K562 (cell line): ENCODE measurements at regions not wholly inside any gene's neighbourhood (a gene's known extent, or its start where the extent isn't known, plus 50 kb on each side); places are given as distances from the start of the nearest gene placed in this dataset.

Experiments
- ATAC-seq: fragments of 200-7000 bp; cut with Tn5 transposase; 3 replicates; pipeline ENCODE4 v1.9.1; 2020; ENCODE audit warnings: moderate library complexity
- BruUV-seq: library from RNA; stranded (reverse); fragments of 400-500 nt; replicated peaks from 2 replicates; lab custom pipeline; 2021; lab: Mats Ljungman, UMichigan
- CTCF ChIA-PET: fragments of 300-600 bp; formaldehyde crosslinking; extraction: SDS; loops from one replicate; lab custom pipeline; 2021; ENCODE audit warnings: low intra/inter-chr PET ratio; lab: Yijun Ruan, JAX
- POLR2A ChIA-PET: fragments of 300-600, 350-650 bp; sonication (Branson Sonifier 250); formaldehyde crosslinking; extraction: SDS; loops from one replicate; lab custom pipeline; 2021; ENCODE audit warnings: antibody characterized with exemption, inconsistent platforms; lab: Yijun Ruan, JAX
- DNase-seq, 4 experiments: peaks; one replicate each; pipeline versions ENCODE4 v3.0.0 to v3.0.0-alpha.2; 2011 to 2018; ENCODE audit warnings: low spot score in 3 of 4, mixed read lengths in 3 of 4; ENCODE audit errors: extremely low read depth in 1 of 4
- FAIRE-seq: peaks from 2 replicates; lab custom pipeline; 2011; peaks lifted over from hg19 to GRCh38; lab: Jason Lieb, UNC
- H2AFZ ChIP-seq: 2 replicates; pipeline ENCODE4 v1.6.0; 2011; ENCODE audit warnings: low read depth, low read length, control low read depth, inconsistent platforms
- H3K27ac ChIP-seq: fragments of 200-600 bp; 3 replicates; pipeline ENCODE4 v1.8.0; 2011; ENCODE audit warnings: low read depth, mild to moderate bottlenecking, control low read depth, inconsistent platforms, low read length, moderate library complexity, mixed read lengths; ENCODE audit errors: extremely low read depth
- H3K27me3 ChIP-seq, 2 experiments: fragments of 300-600 bp in 1 of 2; 2 replicates in 1 of 2; 3 replicates in 1 of 2; pipeline versions ENCODE4 v1.6.0 to v1.8.0; 2011; ENCODE audit warnings: inconsistent platforms in 2 of 2, low read length in 2 of 2, mild to moderate bottlenecking in 1 of 2, mixed read lengths in 1 of 2, moderate library complexity in 1 of 2; ENCODE audit not compliant: control insufficient read depth in 2 of 2, insufficient read depth in 2 of 2
- H3K36me3 ChIP-seq: fragments of 300-600 bp; 3 replicates; pipeline ENCODE4 v1.8.0; 2011; ENCODE audit warnings: mild to moderate bottlenecking, low read length, inconsistent platforms; ENCODE audit not compliant: control insufficient read depth, insufficient read depth
- H3K4me1 ChIP-seq, 2 experiments: fragments of 200-600 bp in 1 of 2; replicated peaks in 1 of 2; 2 replicates in 1 of 2; 3 replicates in 1 of 2; pipeline versions ENCODE4 v1.5.1 to v1.8.0; 2011; ENCODE audit warnings: inconsistent platforms in 2 of 2, low read length in 2 of 2, mild to moderate bottlenecking in 1 of 2, mixed read lengths in 1 of 2, moderate library complexity in 1 of 2; ENCODE audit not compliant: control insufficient read depth in 2 of 2, insufficient read depth in 2 of 2
- H3K4me2 ChIP-seq: 2 replicates; pipeline ENCODE4 v1.6.1; 2011; ENCODE audit warnings: low read length, control low read depth, inconsistent platforms, mixed read lengths; ENCODE audit not compliant: insufficient read depth
- H3K4me3 ChIP-seq: fragments of 200-600 bp; sonication (generic), shearing (Covaris generic); 2 replicates; pipeline ENCODE4 v1.5.1; 2016; ENCODE audit warnings: control low read depth, inconsistent platforms
- H3K79me2 ChIP-seq: fragments of 200-600 bp; 3 replicates; pipeline ENCODE4 v1.8.0; 2011; ENCODE audit warnings: low read length, inconsistent platforms; ENCODE audit not compliant: control insufficient read depth, insufficient read depth
- H3K9ac ChIP-seq, 2 experiments: 2 replicates each; pipeline versions ENCODE4 v1.6.0 to v1.6.1; 2011; ENCODE audit warnings: low read depth in 2 of 2, low read length in 2 of 2, control low read depth in 1 of 2, inconsistent platforms in 1 of 2, mild to moderate bottlenecking in 1 of 2, mixed read lengths in 1 of 2; ENCODE audit not compliant: insufficient read depth in 1 of 2
- H3K9me1 ChIP-seq: one replicate; pipeline ENCODE4 v1.6.0; 2011; ENCODE audit warnings: inconsistent platforms, mild to moderate bottlenecking, low read length, moderate library complexity; ENCODE audit not compliant: control insufficient read depth, insufficient read depth
- H3K9me3 ChIP-seq: replicated peaks from 2 replicates; pipeline ENCODE4 v1.5.1; 2011; ENCODE audit warnings: low read depth, low read length, inconsistent platforms; ENCODE audit not compliant: control insufficient read depth, insufficient read depth
- H4K20me1 ChIP-seq: replicated peaks from 2 replicates; pipeline ENCODE4 v1.6.1; 2011; ENCODE audit warnings: low read length, inconsistent platforms, mixed read lengths; ENCODE audit not compliant: control insufficient read depth, insufficient read depth
- DPF2 ChIP-seq: fragments of 450-650 bp; IDR thresholded peaks from 2 replicates; pipeline ENCODE4 v1.6.1; 2016
- HOXB6 ChIP-seq: fragments of 250-450 bp; sonication (Bioruptor Pico); IDR thresholded peaks from 2 replicates; pipeline ENCODE4 v1.5.1; 2022; ENCODE audit warnings: mild to moderate bottlenecking, borderline replicate concordance
- LCOR ChIP-seq: sonication (generic); formaldehyde crosslinking; IDR thresholded peaks from 2 replicates; pipeline ENCODE4 v1.8.0; 2022; ENCODE audit warnings: mild to moderate bottlenecking, missing genetic modification reagents
- MTA1 ChIP-seq: fragments of 450-650 bp; IDR thresholded peaks from 2 replicates; pipeline ENCODE4 v1.6.1; 2017; ENCODE audit warnings: borderline replicate concordance
- POLR2AphosphoS2 ChIP-seq: IDR thresholded peaks from 2 replicates; pipeline ENCODE4 v1.6.1; 2012; ENCODE audit warnings: low read length, improper control_type of control experiment
- RBM14 ChIP-seq: fragments of 200-400 bp; formaldehyde crosslinking; IDR thresholded peaks from 2 replicates; pipeline ENCODE4 v1.6.1; 2018; ENCODE audit warnings: low read depth, mild to moderate bottlenecking, low read length, moderate library complexity, borderline replicate concordance; ENCODE audit not compliant: insufficient read depth
- TCFL5 ChIP-seq: fragments of 250-450 bp; sonication (Bioruptor Pico); conservative IDR thresholded peaks from 2 replicates; pipeline ENCODE4 v1.6.1; 2021; ENCODE audit warnings: mild to moderate bottlenecking, moderate library complexity, matching md5 sums
- WGBS: fragments of 100-300 bp; shearing (Covaris generic); methylation state at CpG from one replicate; pipeline ENCODE4 v1.1.6; 2016; ENCODE audit warnings: low coverage, mixed read lengths; ENCODE audit not compliant: insufficient coverage; ENCODE audit errors: missing lambda C conversion rate; 5-methylcytosine and 5-hydroxymethylcytosine counted together
- in situ Hi-C: fragments of 300-500 bp; cut with MboI; formaldehyde crosslinking; loops from 4 replicates; pipeline ENCODE4 v1.15.0; 2018; ENCODE audit warnings: inconsistent platforms, mixed read lengths
- intact Hi-C: fragments of 100-400 bp; cut with micrococcal nuclease; formaldehyde crosslinking; loops from 2 replicates; pipeline ENCODE4 v1.14.2; 2022
- TF ChIP-seq, protein P1 (sequence below): fragments of 450-650 bp; IDR thresholded peaks from 2 replicates; pipeline ENCODE4 v1.7.1; 2018; ENCODE audit warnings: mild to moderate bottlenecking, low read depth; ENCODE audit not compliant: partially characterized antibody
- TF ChIP-seq, protein P2 (sequence below): fragments of 450-650 bp; IDR thresholded peaks from 2 replicates; pipeline ENCODE4 v1.6.1; 2016; ENCODE audit warnings: antibody characterized with exemption
- TF ChIP-seq, protein P3 (sequence below): fragments of 450-650 bp; formaldehyde crosslinking; IDR thresholded peaks from 2 replicates; pipeline ENCODE4 v1.4.0; 2020; ENCODE audit warnings: mild to moderate bottlenecking, moderate library complexity

DNA sequence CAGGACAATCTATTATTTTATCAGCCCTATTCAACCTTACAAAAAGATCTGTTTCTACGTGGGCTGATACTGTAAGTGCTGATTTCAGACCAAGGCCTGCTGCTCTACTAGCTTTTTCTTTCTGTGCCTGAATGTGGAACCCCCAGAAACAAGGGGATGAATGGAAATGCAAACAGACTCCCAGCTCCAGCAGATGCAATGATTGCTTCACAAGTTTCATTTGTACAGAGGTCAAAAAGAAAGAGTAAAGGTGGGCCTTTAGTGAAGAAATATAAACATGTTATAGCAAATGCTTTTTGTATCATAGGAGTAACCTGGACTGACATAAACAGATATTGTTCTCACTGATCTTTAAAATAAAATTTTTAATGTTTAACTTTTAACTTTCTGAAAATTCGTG lies 130.2 kb upstream of the SLC25A13 start:
- no peaks in the 10 kb centered on the region for H3K4me1 ChIP-seq
- peaks cover 0 to 10% of the 10 kb centered on the region in 2 experiments; a peak in 3 of 5 replicates for H3K27me3 ChIP-seq
- FAIRE-seq, result no peak
- no peaks in the 10 kb centered on the region for H3K36me3 ChIP-seq
- no peaks in the 10 kb centered on the region for H3K9me1 ChIP-seq
- in situ Hi-C loops (no loop called here), intact Hi-C loops (no loop called here)
- POLR2A ChIA-PET, result no interaction called here
- no peak overlapping the region for H3K4me3 ChIP-seq
- no peak for ATAC-seq
- DNase-seq, result no peak
- WGBS, result 0% methylated on average over 2 of the region's 2 CpGs
- no peak overlapping the region for H3K4me2 ChIP-seq
- H3K9me3 ChIP-seq, result no peaks in the 10 kb centered on the region
- no peak overlapping the region for H3K27ac ChIP-seq
- no peaks in the 10 kb centered on the region for H3K79me2 ChIP-seq
- no peak overlapping the region for H3K9ac ChIP-seq
- no TSS peak for BruUV-seq
- CTCF ChIA-PET, result no interaction called here
- TF ChIP-seq DPF2 (no peak), MTA1 (no peak), RBM14 (no peak), TCFL5 (CRISPR knock-in tag) (no peak), POLR2AphosphoS2 (no peak), HOXB6 (CRISPR knock-in tag) (no peak), LCOR (CRISPR knock-in tag) (no peak)
- TF ChIP-seq, protein P1, sequence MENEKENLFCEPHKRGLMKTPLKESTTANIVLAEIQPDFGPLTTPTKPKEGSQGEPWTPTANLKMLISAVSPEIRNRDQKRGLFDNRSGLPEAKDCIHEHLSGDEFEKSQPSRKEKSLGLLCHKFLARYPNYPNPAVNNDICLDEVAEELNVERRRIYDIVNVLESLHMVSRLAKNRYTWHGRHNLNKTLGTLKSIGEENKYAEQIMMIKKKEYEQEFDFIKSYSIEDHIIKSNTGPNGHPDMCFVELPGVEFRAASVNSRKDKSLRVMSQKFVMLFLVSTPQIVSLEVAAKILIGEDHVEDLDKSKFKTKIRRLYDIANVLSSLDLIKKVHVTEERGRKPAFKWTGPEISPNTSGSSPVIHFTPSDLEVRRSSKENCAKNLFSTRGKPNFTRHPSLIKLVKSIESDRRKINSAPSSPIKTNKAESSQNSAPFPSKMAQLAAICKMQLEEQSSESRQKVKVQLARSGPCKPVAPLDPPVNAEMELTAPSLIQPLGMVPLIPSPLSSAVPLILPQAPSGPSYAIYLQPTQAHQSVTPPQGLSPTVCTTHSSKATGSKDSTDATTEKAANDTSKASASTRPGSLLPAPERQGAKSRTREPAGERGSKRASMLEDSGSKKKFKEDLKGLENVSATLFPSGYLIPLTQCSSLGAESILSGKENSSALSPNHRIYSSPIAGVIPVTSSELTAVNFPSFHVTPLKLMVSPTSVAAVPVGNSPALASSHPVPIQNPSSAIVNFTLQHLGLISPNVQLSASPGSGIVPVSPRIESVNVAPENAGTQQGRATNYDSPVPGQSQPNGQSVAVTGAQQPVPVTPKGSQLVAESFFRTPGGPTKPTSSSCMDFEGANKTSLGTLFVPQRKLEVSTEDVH, result no peak
- TF ChIP-seq, protein P2, sequence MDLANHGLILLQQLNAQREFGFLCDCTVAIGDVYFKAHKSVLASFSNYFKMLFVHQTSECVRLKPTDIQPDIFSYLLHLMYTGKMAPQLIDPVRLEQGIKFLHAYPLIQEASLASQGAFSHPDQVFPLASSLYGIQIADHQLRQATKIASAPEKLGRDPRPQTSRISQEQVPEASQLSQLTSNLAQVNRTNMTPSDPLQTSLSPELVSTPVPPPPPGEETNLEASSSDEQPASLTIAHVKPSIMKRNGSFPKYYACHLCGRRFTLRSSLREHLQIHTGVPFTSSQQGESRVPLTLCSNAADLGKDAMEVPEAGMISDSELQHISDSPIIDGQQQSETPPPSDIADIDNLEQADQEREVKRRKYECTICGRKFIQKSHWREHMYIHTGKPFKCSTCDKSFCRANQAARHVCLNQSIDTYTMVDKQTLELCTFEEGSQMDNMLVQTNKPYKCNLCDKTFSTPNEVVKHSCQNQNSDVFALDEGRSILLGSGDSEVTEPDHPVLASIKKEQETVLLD, result no peak
- TF ChIP-seq, protein P3, sequence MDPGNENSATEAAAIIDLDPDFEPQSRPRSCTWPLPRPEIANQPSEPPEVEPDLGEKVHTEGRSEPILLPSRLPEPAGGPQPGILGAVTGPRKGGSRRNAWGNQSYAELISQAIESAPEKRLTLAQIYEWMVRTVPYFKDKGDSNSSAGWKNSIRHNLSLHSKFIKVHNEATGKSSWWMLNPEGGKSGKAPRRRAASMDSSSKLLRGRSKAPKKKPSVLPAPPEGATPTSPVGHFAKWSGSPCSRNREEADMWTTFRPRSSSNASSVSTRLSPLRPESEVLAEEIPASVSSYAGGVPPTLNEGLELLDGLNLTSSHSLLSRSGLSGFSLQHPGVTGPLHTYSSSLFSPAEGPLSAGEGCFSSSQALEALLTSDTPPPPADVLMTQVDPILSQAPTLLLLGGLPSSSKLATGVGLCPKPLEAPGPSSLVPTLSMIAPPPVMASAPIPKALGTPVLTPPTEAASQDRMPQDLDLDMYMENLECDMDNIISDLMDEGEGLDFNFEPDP (CRISPR knock-in tag), result no peak
- H4K20me1 ChIP-seq, result no peaks in the 10 kb centered on the region
- no peak overlapping the region for H2AFZ ChIP-seq
